Neural progenitor cell (in vitro differentiated cells): ENCODE measurements at regions not wholly inside any gene's neighbourhood (a gene's known extent, or its start where the extent isn't known, plus 50 kb on each side); places are given as distances from the start of the nearest gene placed in this dataset.

Source experiments
- CTCF ChIP-seq: fragments of 200-600 bp; sonication (generic); IDR thresholded peaks from 2 replicates; pipeline ENCODE4 v1.5.1; 2017; ENCODE audit warnings: antibody characterized with exemption, mild to moderate bottlenecking
- EZH2 ChIP-seq: fragments of 200-600 bp; sonication (generic); IDR thresholded peaks from 2 replicates; pipeline ENCODE4 v1.6.1; 2017; ENCODE audit warnings: antibody characterized with exemption, mild to moderate bottlenecking, moderate library complexity

- TF ChIP-seq EZH2: no peak
- TF ChIP-seq CTCF: no peak
Measured at GRCh38 chrX:39788521-39788920, 309.2 kb downstream of the BCOR start.
